Psoas muscle (tissue), 7 donors: ENCODE measurements at regions not wholly inside any gene's neighbourhood (a gene's known extent, or its start where the extent isn't known, plus 50 kb on each side); places are given as distances from the start of the nearest gene placed in this dataset.
"Not testable (repeated sequence)": the region's sequence is repeated elsewhere in the genome, so short reads cannot be mapped to it uniquely, and the experiment has no call there.

ENCODE experiments used
- ATAC-seq, 4 donors: fragments of 200-7000 bp; cut with Tn5 transposase; one replicate each; pipeline ENCODE4 v1.9.1; 2020; ENCODE audit warnings: moderate library complexity in 3 of 4, mild to moderate bottlenecking in 2 of 4
- DNase-seq, 2 donors: peaks; one replicate each; pipeline ENCODE4 v3.0.0-alpha.2; 2020
- H3K27ac ChIP-seq: fragments of 200-600 bp; one replicate; pipeline ENCODE4 v1.8.0; 2022
- H3K27me3 ChIP-seq, 3 donors: fragments of 200-600 bp in 1 of 3; one replicate each; pipeline versions ENCODE4 v1.6.1 to v1.8.0; 2013 to 2022; ENCODE audit warnings: low read length in 2 of 3, mild to moderate bottlenecking in 2 of 3, moderate library complexity in 1 of 3; ENCODE audit not compliant: insufficient read depth in 3 of 3
- H3K36me3 ChIP-seq, 2 donors: fragments of 200-600 bp in 1 of 2; one replicate each; pipeline versions ENCODE4 v1.6.1 to v1.8.0; 2013 to 2022; ENCODE audit warnings: low read depth in 1 of 2, mild to moderate bottlenecking in 1 of 2, moderate library complexity in 1 of 2; ENCODE audit not compliant: insufficient read depth in 1 of 2
- H3K4me1 ChIP-seq: fragments of 200-600 bp; one replicate; pipeline ENCODE4 v1.8.0; 2022
- H3K4me3 ChIP-seq: fragments of 200-600 bp; one replicate; pipeline ENCODE4 v1.8.0; 2022; ENCODE audit warnings: mild to moderate bottlenecking
- H3K9me3 ChIP-seq: fragments of 200-600 bp; one replicate; pipeline ENCODE4 v1.8.0; 2022
- WGBS, 3 donors: extraction: QIAGEN DNeasy Blood & Tissue Kit; methylation state at CpG; one replicate each; pipeline versions ENCODE4 v1.1.6 to v1.1.7; 2013; 5-methylcytosine and 5-hydroxymethylcytosine counted together
- intact Hi-C, 2 donors: fragments of 100-400 bp; cut with DNase I; formaldehyde crosslinking; loops; one replicate each; pipeline versions ENCODE4 v1.11.0 to v1.14.2; 2022
- donor health status: healthy with polysubstance abuse.
- donor health status: DM: no; HTN: no; CAD: no; lungs with moderate emphysema.
- donor health status: Bipolar disorder and iron deficiency.
- donor health status: healthy.
- donor health status: DM: yes; HTN: yes; CAD: no.
- donor health status: DM: no; HTN: no; CAD: no.
- donor health status: DM: yes; HTN: yes; CAD: no.

DNA sequence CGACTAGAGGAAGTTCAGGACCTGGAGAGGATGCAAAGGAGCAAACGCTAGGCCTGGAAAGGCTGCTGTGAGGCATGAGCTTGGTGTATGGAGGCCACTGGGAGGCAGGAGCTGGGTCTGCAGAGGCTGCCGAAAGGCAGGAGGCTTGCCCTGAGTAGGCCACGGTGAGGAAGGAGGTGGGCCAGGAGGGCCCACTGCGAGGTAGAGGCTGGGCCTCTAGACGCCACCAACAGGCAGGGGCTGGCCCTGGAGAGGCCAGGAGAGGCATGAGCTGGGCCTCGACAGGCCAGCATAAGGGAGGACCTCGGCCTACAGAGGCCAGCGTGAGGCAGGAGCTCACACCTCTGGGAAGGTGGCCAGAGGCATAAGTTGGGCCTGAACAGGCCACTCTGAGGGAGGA is 330.0 kb downstream of the ZNF479 start:
- intact Hi-C loops, H3K27me3 ChIP-seq, ATAC-seq, H3K4me1 ChIP-seq, H3K36me3 ChIP-seq, H3K9me3 ChIP-seq, H3K27ac ChIP-seq, H3K4me3 ChIP-seq, DNase-seq: not testable (repeated sequence)
- 76% methylated on average over 4 of the region's 9 CpGs; no CpG with 5 or more reads in 2 of the 3 donors for WGBS, 3 donors

DNA sequence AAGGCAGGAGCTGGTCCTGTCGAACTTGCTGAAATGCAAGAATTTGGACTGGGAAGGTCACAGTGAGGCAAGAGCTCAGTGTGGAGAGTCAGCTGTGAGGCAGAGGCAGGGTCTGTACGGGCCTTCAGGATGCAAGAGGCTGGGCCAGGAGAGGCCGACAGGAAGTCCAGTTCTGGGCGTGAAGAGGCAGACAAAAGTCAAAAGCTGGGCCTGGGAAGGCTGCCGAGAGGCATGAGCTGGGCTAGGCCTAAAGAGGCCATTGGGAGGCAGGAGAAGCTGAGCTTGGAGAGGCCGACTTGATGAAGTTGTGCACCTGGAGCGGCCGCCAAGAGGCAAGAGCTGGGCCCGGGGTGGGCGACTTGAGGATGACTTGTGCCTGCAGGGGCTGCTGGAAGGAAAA is 330.5 kb downstream of the ZNF479 start:
- intact Hi-C loops, H3K9me3 ChIP-seq, H3K36me3 ChIP-seq, H3K27ac ChIP-seq, DNase-seq, H3K4me1 ChIP-seq, H3K27me3 ChIP-seq, ATAC-seq, H3K4me3 ChIP-seq: not testable (repeated sequence)
- 66 to 80% (median 69%) methylated on average over 1 to 4 of the region's 10 CpGs for WGBS, 3 donors

DNA sequence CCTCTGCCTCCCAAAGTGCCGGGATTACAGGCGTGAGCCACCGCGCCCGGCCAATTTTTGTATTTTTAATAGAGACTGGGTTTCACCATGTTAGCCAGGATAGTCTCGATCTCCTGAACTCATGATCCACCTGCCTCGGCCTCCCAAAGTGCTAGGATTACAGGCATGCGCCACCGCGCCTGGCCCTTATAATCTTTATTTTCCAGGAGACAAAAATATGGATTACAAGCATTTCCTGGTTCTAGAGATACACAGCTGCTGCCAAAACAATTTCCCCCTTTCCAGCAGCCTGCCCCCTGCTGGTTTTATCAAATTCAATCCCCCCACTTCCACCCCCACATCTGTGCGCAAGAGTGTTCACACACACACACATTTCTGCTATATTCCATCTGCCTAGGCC is 333.4 kb downstream of the ZNF479 start:
- DNase-seq, H3K36me3 ChIP-seq, H3K27ac ChIP-seq, intact Hi-C loops, H3K9me3 ChIP-seq, H3K27me3 ChIP-seq, H3K4me1 ChIP-seq, ATAC-seq, H3K4me3 ChIP-seq: not testable (repeated sequence)
- 84 to 87% (median 87%) methylated on average over 6 to 11 of the region's 11 CpGs for WGBS, 3 donors

DNA sequence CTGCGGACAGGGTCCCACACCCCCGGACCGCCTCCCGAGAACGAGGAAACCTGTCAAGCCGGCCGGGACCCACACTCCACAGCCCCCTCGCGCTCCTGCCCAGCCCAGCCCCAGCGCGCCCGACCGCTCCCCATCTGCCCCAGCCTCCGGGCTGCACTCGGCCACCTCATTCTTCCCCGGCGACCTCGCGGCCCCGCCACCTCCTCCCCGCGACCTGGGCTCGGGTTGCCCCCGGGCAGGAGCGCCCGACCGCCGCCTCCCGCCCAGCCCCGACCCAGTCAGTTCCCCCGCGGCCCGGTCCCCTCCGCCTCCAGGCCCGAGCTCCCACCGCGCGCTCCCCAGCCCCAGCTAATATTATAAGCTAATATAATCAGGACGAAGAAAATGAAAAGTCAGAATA is 344.8 kb downstream of the ZNF479 start:
- H3K9me3 ChIP-seq, H3K36me3 ChIP-seq, H3K27ac ChIP-seq, intact Hi-C loops, DNase-seq, H3K27me3 ChIP-seq, ATAC-seq, H3K4me1 ChIP-seq, H3K4me3 ChIP-seq: not testable (repeated sequence)
- WGBS, 3 donors, result 57 to 73% (median 61%) methylated on average over 18 to 39 of the region's 39 CpGs
